ENCODE measurements at regions not wholly inside any gene's neighbourhood (a gene's known extent, or its start where the extent isn't known, plus 50 kb on each side); places are given as distances from the start of the nearest gene placed in this dataset.

- Histone ChIP-seq H3K27me3 (replicated peaks in 1 of 4; ENCODE audit: control extremely low read depth in 1 of 4, control insufficient read depth in 3 of 4, insufficient read depth in 4 of 4, low read length in 3 of 4) (peaks cover 0 to 5% (median 1%) of the 10 kb centered on the region in 4 experiments), H3K36me3 (replicated peaks in 1 of 2; ENCODE audit: control extremely low read depth in 1 of 2, control insufficient read depth in 1 of 2, extremely low read depth in 1 of 2, insufficient read depth in 2 of 2, low read length in 1 of 2) (no peaks in the 10 kb centered on the region), H3K9ac (ENCODE audit: low read length) (no peak overlapping the region), H3K79me2 (ENCODE audit: control insufficient read depth, insufficient read depth, low read length) (no peaks in the 10 kb centered on the region), H3K4me2 (replicated peaks; ENCODE audit: low read depth, low read length, poor library complexity, severe bottlenecking) (no peak overlapping the region), H3K9me3 (ENCODE audit: control extremely low read depth in 1 of 3, control insufficient read depth in 2 of 3, insufficient read depth in 1 of 3, low read length in 2 of 3) (no peaks in the 10 kb centered on the region), H3K27ac (ENCODE audit: low read length in 2 of 2) (no peak overlapping the region), H2AFZ (ENCODE audit: insufficient read depth, low read depth, low read length, poor library complexity, severe bottlenecking) (no peak overlapping the region), H4K20me1 (ENCODE audit: control insufficient read depth, insufficient read depth, low read length, poor library complexity, severe bottlenecking) (no peaks in the 10 kb centered on the region), H3K4me3 (ENCODE audit: control extremely low read depth in 1 of 5, extremely low read depth in 1 of 5, insufficient read depth in 1 of 5, low read depth in 2 of 5, low read length in 4 of 5) (no peak overlapping the region), H3K4me1 (ENCODE audit: control insufficient read depth in 2 of 2, insufficient read depth in 2 of 2, low read length in 2 of 2) (no peaks in the 10 kb centered on the region)
- ChIA-PET POLR2A (no interaction called here), CTCF (no interaction called here)
- DNase-seq = no peak
- Mint-ChIP-seq H3K27me3 (peaks cover 25% of the 10 kb centered on the region), H3K9me3 (ENCODE audit: insufficient read depth) (no peaks in the 10 kb centered on the region), H3K4me3 (no peak overlapping the region), H3K4me1 (no peaks in the 10 kb centered on the region), H3K27ac (no peak overlapping the region)
- no CpG with 5 or more reads among the region's 2 CpGs for WGBS (ENCODE audit: insufficient coverage)
- ATAC-seq (ENCODE audit: low read depth) = no peak
- no peak for TF ChIP-seq EZH2 (IDR thresholded peaks at IDR 0.05; ENCODE audit: borderline replicate concordance, insufficient read depth, low read depth, low read length, poor library complexity, severe bottlenecking)
- TF ChIP-seq CTCF (IDR thresholded peaks at IDR 0.05) = no peak
- intact Hi-C loops (cut with micrococcal nuclease) = no loop called here
These were observed 181.9 kb upstream of the PFN2 start for GRCh38 chr3:150152567-150152966.

- Histone ChIP-seq H3K27me3 (replicated peaks in 1 of 4; ENCODE audit: control extremely low read depth in 1 of 4, control insufficient read depth in 3 of 4, insufficient read depth in 4 of 4, low read length in 3 of 4) (peaks cover 0 to 5% (median 1%) of the 10 kb centered on the region in 4 experiments), H3K36me3 (replicated peaks in 1 of 2; ENCODE audit: control extremely low read depth in 1 of 2, control insufficient read depth in 1 of 2, extremely low read depth in 1 of 2, insufficient read depth in 2 of 2, low read length in 1 of 2) (no peaks in the 10 kb centered on the region), H2AFZ (ENCODE audit: insufficient read depth, low read depth, low read length, poor library complexity, severe bottlenecking) (no peak overlapping the region), H3K9me3 (ENCODE audit: control extremely low read depth in 1 of 3, control insufficient read depth in 2 of 3, insufficient read depth in 1 of 3, low read length in 2 of 3) (no peaks in the 10 kb centered on the region), H3K27ac (ENCODE audit: low read length in 2 of 2) (no peak overlapping the region), H3K79me2 (ENCODE audit: control insufficient read depth, insufficient read depth, low read length) (no peaks in the 10 kb centered on the region), H3K4me1 (ENCODE audit: control insufficient read depth in 2 of 2, insufficient read depth in 2 of 2, low read length in 2 of 2) (no peaks in the 10 kb centered on the region), H3K4me2 (replicated peaks; ENCODE audit: low read depth, low read length, poor library complexity, severe bottlenecking) (no peak overlapping the region), H3K4me3 (ENCODE audit: control extremely low read depth in 1 of 5, extremely low read depth in 1 of 5, insufficient read depth in 1 of 5, low read depth in 2 of 5, low read length in 4 of 5) (no peak overlapping the region), H3K9ac (ENCODE audit: low read length) (no peak overlapping the region), H4K20me1 (ENCODE audit: control insufficient read depth, insufficient read depth, low read length, poor library complexity, severe bottlenecking) (no peaks in the 10 kb centered on the region)
- DNase-seq = no peak
- Mint-ChIP-seq H3K27ac (no peak overlapping the region), H3K27me3 (peaks cover 26% of the 10 kb centered on the region), H3K9me3 (ENCODE audit: insufficient read depth) (no peaks in the 10 kb centered on the region), H3K4me3 (no peak overlapping the region), H3K4me1 (no peaks in the 10 kb centered on the region)
- 85% methylated on average over 3 of the region's 5 CpGs for WGBS (ENCODE audit: insufficient coverage)
- ChIA-PET POLR2A (no interaction called here), CTCF (no interaction called here)
- ATAC-seq (ENCODE audit: low read depth) = no peak
- intact Hi-C loops (cut with micrococcal nuclease) = no loop called here
- TF ChIP-seq CTCF (IDR thresholded peaks at IDR 0.05) (no peak), EZH2 (IDR thresholded peaks at IDR 0.05; ENCODE audit: borderline replicate concordance, insufficient read depth, low read depth, low read length, poor library complexity, severe bottlenecking) (no peak)
These were observed 179.9 kb upstream of the PFN2 start for GRCh38 chr3:150150633-150151032.
